IgD-negative memory B cell (primary cell): ENCODE measurements at regions not wholly inside any gene's neighbourhood (a gene's known extent, or its start where the extent isn't known, plus 50 kb on each side); places are given as distances from the start of the nearest gene placed in this dataset.

Experiments
- H3K27ac Mint-ChIP-seq, 3 donors: one replicate each; pipeline ENCODE4 v1.8.0; 2020 to 2022; ENCODE audit warnings: mild to moderate bottlenecking in 3 of 3, mixed read lengths in 3 of 3, moderate library complexity in 1 of 3
- H3K27me3 Mint-ChIP-seq: one replicate; pipeline ENCODE4 v1.8.0; 2021; ENCODE audit warnings: mixed read lengths
- H3K36me3 Mint-ChIP-seq: one replicate; pipeline ENCODE4 v1.8.0; 2020; ENCODE audit warnings: mild to moderate bottlenecking, mixed read lengths
- H3K4me1 Mint-ChIP-seq, 3 donors: one replicate each; pipeline ENCODE4 v1.8.0; 2020 to 2022; ENCODE audit warnings: mixed read lengths in 3 of 3, mild to moderate bottlenecking in 1 of 3
- H3K4me3 Mint-ChIP-seq, 4 donors: one replicate each; pipeline ENCODE4 v1.8.0; 2020 to 2022; ENCODE audit warnings: mild to moderate bottlenecking in 4 of 4, mixed read lengths in 4 of 4, moderate library complexity in 3 of 4
- H3K9me3 Mint-ChIP-seq, 3 donors: one replicate each; pipeline ENCODE4 v1.8.0; 2020 to 2021; ENCODE audit warnings: mixed read lengths in 3 of 3, mild to moderate bottlenecking in 1 of 3

DNA sequence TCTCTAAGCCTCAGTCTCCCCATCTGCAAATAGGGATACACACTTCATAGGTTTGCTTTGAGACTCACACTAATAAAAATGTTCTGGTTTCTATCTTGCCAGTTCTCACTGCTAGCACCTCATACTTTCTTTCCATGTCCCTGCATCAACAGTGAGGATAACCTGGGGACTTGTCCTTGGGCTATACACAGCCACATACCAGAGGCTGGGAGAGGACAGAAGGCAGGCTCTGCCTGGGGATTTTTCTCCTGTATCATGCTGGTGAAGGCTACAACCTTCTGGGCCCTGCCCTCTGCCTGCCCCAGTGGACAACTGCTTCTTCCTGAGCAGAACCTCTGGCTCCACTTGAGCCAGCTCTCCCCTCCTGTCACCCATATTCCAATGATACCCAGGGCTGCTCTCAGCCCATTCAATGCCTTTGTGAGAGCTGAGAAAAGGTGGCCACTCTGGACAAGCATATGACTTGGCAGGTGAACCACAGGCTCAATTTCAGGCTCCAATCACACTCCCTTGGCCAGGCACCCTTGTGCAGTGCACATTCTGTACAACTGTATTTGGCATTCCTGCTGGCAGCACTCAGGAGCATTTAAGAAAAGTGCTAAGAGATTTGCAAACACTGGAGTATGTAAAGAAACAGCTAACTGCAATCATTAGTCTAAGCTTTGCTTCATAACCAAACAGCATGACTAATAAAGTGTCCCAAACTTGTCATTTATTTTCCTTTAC is 135.8 kb upstream of the VRK1 start:
- no peak overlapping the region for H3K4me3 Mint-ChIP-seq
- H3K27ac Mint-ChIP-seq, result no peak overlapping the region
- peaks cover 4 to 6% (median 4%) of the 10 kb centered on the region in 3 donors for H3K9me3 Mint-ChIP-seq
- peaks cover 3% of the 10 kb centered on the region for H3K36me3 Mint-ChIP-seq
- H3K27me3 Mint-ChIP-seq, result peaks cover 11% of the 10 kb centered on the region
- peaks cover 0 to 6% (median 0%) of the 10 kb centered on the region in 3 donors for H3K4me1 Mint-ChIP-seq

DNA sequence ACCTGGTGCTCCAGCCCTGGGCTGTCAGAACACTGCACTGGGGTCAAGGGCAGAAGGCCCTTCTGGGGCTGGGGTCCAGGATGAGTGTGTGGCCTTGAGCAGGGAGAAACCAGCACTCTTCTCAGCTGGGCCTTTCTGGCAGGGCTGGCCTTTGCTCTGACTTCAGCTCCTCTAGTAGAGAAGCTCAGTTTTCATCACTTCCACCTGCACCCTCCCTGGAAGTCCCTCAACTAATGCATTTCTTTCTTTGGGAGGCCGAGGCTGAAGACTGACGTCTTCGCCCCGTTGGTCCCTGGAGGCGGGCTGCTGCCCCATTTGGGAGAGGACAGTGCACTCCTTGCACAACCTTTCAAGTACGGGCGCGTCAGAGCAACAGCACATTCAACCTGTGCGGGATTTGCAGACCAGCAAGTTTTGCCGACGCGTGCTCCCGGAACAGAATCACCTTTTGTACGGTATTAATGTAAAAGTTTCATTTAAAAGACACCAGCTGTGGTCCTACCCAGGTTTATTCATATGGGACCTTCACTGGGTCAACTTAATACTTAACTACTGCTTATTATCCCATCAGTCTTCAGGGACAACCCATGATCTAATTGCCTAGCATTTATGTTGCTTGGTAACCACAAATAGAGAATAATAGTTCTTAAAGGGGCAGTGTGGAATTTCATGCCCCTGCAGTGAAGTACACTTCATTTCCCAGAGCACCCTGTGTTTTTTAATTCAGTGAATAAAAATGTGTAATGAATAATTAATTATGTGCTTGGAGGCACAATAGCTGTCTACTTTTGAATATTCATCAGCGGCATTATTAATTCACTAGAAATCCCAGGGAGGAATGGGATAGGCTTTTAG is 134.8 kb upstream of the VRK1 start:
- H3K9me3 Mint-ChIP-seq, result peaks cover 0 to 2% (median 0%) of the 10 kb centered on the region in 3 donors
- peaks cover 0 to 6% (median 0%) of the 10 kb centered on the region in 3 donors for H3K4me1 Mint-ChIP-seq
- peaks cover 7% of the 10 kb centered on the region for H3K27me3 Mint-ChIP-seq
- H3K4me3 Mint-ChIP-seq, result no peak overlapping the region
- H3K27ac Mint-ChIP-seq, result no peak overlapping the region
- peaks cover 3% of the 10 kb centered on the region for H3K36me3 Mint-ChIP-seq

DNA sequence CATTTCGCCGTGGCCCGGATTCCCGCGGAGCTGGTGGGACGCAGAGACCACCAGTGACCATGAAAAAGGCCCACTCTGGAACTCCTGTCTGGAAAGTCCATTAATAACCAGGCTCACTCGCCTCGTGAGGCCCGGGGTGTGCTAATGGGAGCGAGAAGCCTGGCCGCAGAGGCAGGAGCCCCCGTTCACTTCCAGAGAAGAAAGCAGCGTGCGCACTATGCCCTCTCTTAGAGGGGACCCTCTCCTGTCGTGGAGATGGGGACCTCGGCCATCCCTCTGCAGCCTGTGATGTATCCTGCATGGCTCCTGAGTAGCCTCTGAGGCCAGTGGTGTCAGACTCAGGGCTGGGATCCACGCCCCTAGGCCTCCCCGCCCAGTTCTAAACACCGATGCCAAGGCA is 134.1 kb upstream of the VRK1 start:
- peaks cover 0 to 2% (median 0%) of the 10 kb centered on the region in 3 donors for H3K9me3 Mint-ChIP-seq
- H3K4me1 Mint-ChIP-seq, result peaks cover 0 to 6% (median 0%) of the 10 kb centered on the region in 3 donors
- H3K27ac Mint-ChIP-seq, result no peak overlapping the region
- peaks cover 9% of the 10 kb centered on the region for H3K27me3 Mint-ChIP-seq
- H3K4me3 Mint-ChIP-seq, result no peak overlapping the region
- H3K36me3 Mint-ChIP-seq, result peaks cover 3% of the 10 kb centered on the region

DNA sequence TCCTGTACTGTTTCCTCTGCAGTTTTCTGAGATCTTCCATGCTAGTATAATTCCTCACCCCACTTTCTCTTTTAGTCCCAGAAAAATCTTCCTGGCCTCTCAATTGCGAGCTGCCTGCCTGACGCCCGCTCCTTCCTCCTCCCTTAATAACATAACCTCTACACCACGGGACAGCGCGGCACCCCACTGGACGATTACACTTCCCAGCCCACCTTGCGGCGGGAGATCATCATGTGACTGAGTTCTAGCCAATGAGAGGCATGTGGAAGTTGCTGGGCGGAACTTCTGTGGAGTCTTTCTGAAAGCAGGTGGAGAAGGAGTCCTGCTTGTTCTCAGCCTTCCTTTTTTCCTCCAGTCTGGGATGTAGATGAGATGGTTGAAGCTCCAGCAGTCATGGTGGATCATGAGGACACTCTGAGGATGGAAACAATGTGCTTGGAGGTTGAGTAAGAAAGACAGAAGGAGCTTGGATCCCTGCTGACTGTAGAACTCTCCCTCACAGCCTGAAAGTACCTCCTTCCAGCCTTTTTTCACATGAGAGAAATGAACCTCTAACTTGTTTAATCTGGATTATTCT is 133.6 kb upstream of the VRK1 start:
- H3K9me3 Mint-ChIP-seq, result peaks cover 0 to 2% (median 0%) of the 10 kb centered on the region in 3 donors
- peaks cover 11% of the 10 kb centered on the region for H3K27me3 Mint-ChIP-seq
- H3K4me1 Mint-ChIP-seq, result peaks cover 0 to 6% (median 0%) of the 10 kb centered on the region in 3 donors
- no peak overlapping the region for H3K4me3 Mint-ChIP-seq
- H3K36me3 Mint-ChIP-seq, result peaks cover 3% of the 10 kb centered on the region
- H3K27ac Mint-ChIP-seq, result no peak overlapping the region

DNA sequence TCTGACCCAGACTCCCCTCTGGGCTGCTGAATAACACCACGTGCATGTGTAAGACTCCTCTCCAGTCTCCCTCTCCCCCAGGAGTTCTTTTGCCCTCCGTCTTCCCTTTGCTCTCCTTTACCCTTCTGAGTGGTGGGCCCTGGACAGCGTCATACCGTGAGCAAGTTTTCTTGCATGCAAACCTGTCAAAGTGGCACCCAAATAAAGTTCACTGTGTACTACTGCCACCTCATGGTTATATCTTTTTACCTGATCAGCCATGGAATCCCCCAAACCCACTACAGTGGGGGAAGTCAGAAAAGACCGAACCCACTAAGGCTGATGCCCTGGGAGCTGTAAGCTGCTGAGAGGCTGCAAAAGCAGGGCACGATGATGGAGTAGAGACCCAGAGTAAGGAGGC is 131.1 kb upstream of the VRK1 start:
- Mint-ChIP-seq H3K27ac (no peak overlapping the region), H3K4me1 (no peaks in the 10 kb centered on the region), H3K4me3 (no peak overlapping the region), H3K9me3 (no peaks in the 10 kb centered on the region), H3K36me3 (no peaks in the 10 kb centered on the region), H3K27me3 (peaks cover 10% of the 10 kb centered on the region)

DNA sequence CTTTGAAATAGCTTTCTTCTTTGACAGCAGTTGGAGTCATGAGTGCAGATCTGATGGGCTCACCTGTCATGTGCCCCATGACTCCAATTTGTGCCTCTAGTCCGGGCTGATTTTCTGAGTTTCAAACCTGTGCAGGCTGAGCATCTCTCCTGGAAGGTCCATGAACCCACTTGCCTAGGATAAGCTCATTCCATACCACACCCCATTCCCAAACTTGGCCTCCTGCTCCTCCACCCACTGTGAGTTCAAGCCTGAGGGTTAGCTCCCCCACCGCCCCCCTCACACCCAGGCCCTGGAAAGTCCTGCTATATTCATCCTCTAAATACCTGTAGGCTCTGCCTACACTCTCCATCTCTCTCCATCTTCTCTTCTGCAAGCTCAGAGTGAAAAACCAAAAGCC is 126.8 kb upstream of the VRK1 start:
- Mint-ChIP-seq H3K27ac (no peak overlapping the region), H3K27me3 (peaks cover 9% of the 10 kb centered on the region), H3K36me3 (no peaks in the 10 kb centered on the region), H3K9me3 (peaks cover 0 to 1% (median 0%) of the 10 kb centered on the region in 3 donors), H3K4me3 (no peak overlapping the region), H3K4me1 (no peaks in the 10 kb centered on the region)

DNA sequence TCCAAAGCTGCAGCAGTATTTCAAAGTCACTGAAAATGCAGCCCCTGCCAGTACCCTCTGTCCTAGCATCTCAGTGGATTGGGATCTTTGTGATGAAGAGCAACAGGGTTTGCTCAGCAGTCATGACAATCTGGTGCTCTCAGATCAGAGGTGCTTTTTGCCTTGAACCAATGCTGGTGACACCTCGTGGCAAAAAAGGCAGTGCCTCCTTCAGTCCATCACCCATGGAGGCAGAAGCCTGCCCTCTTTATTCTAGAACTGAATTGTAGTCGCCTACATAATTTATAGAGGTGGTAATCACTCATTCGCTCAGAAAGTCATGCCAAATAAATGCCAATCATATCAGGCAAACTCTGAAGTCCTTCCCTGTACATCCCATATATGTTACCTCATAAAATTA is 126.0 kb upstream of the VRK1 start:
- H3K4me1 Mint-ChIP-seq, result no peaks in the 10 kb centered on the region
- peaks cover 11% of the 10 kb centered on the region for H3K27me3 Mint-ChIP-seq
- no peak overlapping the region for H3K27ac Mint-ChIP-seq
- H3K9me3 Mint-ChIP-seq, result peaks cover 0 to 3% (median 0%) of the 10 kb centered on the region in 3 donors
- H3K36me3 Mint-ChIP-seq, result no peaks in the 10 kb centered on the region
- no peak overlapping the region for H3K4me3 Mint-ChIP-seq

DNA sequence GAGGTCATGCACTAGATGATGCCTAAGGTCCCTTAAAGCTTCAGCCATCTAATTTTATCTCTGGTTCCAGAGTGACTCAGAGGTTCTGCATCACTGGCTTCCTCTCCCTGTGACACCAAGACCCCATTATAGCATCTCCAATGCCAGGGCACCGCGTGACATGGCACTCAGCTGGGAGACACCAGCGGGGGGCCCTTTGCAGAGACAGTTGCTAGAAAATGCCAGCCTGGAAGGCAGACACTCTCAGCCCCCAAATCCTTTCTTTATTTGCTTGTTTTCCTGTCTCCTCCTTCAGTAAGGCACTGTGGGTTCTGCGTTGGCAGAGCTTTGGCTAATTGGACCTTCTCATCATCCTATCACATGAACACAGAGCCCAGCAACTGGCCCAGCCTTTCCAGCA is 123.5 kb upstream of the VRK1 start:
- Mint-ChIP-seq H3K9me3 (peaks cover 0 to 3% (median 0%) of the 10 kb centered on the region in 3 donors), H3K4me1 (no peaks in the 10 kb centered on the region), H3K4me3 (no peak overlapping the region), H3K27ac (peak overlapping the region in 2 of 3 donors; percentile 22 to 47), H3K27me3 (peaks cover 13% of the 10 kb centered on the region), H3K36me3 (no peaks in the 10 kb centered on the region)

DNA sequence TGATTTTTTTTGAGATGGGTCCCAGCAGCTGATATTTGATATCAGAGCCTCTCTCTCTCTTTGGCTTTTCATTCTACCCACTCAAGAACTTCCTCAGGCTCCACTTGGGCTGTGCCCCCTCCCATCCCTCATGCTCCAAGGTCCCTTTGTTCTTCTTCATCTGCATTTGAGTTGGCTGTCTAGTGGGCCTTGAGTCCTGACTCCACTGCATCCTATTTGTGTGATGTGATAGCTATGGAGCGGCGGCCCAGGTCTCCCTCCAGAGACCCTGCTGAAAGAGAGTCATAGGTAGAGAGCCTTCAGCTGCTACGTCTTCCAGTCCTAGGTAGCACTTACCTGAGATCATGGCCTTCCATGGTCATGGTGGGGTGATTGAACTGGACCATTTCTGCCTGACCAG is 123.1 kb upstream of the VRK1 start:
- peaks cover 13% of the 10 kb centered on the region for H3K27me3 Mint-ChIP-seq
- H3K4me3 Mint-ChIP-seq, result no peak overlapping the region
- H3K27ac Mint-ChIP-seq, result peak overlapping the region in 2 of 3 donors; percentile 22 to 47
- H3K9me3 Mint-ChIP-seq, result peaks cover 0 to 3% (median 0%) of the 10 kb centered on the region in 3 donors
- no peaks in the 10 kb centered on the region for H3K36me3 Mint-ChIP-seq
- H3K4me1 Mint-ChIP-seq, result no peaks in the 10 kb centered on the region

DNA sequence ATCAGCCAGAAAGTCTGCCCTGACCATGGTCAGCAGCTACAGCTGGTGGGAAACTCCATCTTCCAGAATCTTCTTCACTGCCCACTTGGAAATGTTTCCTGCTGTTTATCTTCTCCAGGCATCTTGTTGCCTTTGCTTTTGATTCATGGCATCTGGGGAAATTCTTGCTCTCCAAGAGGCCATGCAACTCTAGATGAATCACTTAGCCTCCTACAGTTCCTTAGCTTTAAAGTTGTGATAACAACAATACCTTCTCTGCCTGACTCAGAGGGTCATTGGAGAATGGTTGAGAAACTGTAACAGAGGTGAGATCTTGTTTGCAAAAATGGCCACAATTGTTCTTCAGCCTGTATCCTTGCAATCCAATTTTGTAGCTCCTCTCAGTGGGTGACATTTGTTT is 121.0 kb upstream of the VRK1 start:
- Mint-ChIP-seq H3K36me3 (no peaks in the 10 kb centered on the region), H3K27ac (no peak overlapping the region), H3K4me3 (no peak overlapping the region), H3K4me1 (no peaks in the 10 kb centered on the region), H3K27me3 (peaks cover 10% of the 10 kb centered on the region), H3K9me3 (peaks cover 0 to 3% (median 0%) of the 10 kb centered on the region in 3 donors)

DNA sequence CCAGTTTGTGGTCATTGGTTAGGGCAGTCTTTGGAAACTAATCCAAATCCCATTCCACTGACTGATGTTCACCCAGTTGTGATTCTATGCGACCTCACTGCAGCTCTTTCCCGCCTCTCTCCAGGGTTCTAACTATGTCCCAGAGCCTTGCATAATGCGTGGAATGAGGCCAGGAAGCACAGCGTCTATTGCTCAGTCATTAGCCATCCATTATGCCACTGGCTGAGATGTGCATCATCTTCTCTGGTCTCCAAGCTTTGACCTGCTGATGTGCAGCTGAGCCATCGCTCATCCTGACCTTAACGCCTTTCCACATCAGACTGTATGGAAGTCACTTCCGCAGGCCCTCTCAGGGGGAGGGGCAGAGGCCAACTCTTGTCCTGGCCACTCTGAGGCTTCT is 115.4 kb upstream of the VRK1 start:
- Mint-ChIP-seq H3K27ac (no peak overlapping the region), H3K27me3 (peaks cover 4% of the 10 kb centered on the region), H3K9me3 (peaks cover 0 to 6% (median 0%) of the 10 kb centered on the region in 3 donors), H3K36me3 (no peaks in the 10 kb centered on the region), H3K4me1 (no peaks in the 10 kb centered on the region), H3K4me3 (no peak overlapping the region)

DNA sequence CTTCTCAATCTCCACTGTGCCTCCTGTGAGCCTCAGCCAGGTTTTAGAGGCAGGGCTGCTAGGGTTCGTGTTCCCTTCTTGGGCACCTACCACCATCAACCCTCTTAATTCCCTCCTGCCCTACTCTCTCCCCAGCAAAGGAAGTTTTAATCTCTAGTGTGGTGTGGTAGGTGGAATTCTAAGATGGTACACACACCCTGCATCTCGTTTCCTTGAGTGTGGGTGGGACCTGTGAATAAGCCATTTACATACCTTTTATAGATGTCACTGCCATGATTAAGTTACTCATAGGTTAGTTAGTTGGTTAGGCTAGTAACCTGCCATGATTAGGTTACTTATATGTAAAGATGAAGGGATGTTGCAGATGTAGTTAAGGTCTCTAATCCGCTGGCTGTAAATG is 114.8 kb upstream of the VRK1 start:
- no peaks in the 10 kb centered on the region for H3K4me1 Mint-ChIP-seq
- H3K4me3 Mint-ChIP-seq, result no peak overlapping the region
- no peak overlapping the region for H3K27ac Mint-ChIP-seq
- no peaks in the 10 kb centered on the region for H3K36me3 Mint-ChIP-seq
- H3K9me3 Mint-ChIP-seq, result peaks cover 0 to 6% (median 0%) of the 10 kb centered on the region in 3 donors
- peaks cover 3% of the 10 kb centered on the region for H3K27me3 Mint-ChIP-seq

DNA sequence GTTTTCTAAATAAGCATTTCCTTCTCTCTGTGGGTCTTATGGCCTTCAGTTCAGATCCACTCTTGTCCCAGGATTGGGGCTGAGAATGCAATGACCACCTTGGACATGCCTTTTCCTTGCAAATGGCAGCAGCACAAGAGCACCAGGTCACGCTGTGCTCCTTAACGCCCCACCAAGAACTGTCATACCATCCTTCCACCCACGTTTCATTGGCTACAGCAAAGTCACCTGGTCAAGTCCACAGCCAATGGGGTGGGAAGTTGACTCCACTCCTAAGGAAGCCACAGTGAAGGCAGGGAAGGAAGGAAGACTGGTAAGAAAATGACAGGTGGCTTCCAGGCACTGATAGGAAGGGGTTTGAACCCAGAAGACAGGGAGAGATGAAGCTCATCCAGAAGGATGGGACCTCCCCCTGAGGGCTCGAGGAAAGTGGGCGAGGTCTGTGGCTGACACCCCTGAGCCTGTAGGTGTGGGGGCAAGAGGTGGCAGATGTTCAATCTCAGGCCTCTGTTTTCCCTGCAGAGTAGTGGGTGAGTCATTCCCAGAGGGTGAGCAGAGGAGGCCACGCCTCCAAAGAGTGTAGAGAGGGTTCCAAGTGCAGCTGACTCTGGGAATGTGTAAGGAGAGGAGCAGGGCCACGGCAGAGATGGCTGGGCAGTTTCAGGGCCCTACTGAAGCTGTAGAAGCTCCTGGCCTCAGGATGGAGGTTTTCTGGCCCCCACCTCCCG is 113.5 kb upstream of the VRK1 start:
- H3K27me3 Mint-ChIP-seq, result peaks cover 3% of the 10 kb centered on the region

DNA sequence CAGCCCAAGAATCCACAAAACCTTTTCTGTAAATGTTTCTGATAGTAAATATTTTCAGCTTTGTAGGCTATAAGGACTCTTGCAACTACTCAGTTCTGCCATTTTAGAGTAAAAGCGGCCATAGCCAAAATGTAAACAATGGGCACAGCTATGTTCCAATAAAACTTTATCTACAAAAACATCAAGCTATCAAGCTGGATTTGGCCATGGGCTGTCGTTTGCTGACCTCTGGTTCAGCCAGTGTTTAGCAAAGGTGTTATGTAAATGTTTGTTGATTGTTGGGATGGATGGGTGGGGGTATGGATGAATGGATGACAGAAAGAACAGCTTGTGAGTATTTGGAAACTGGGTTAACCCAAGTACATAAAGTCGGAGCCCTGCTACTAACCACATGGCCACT is 111.1 kb upstream of the VRK1 start:
- Mint-ChIP-seq H3K27me3 (peaks cover 3% of the 10 kb centered on the region), H3K4me3 (no peak overlapping the region), H3K9me3 (peaks cover 0 to 6% (median 0%) of the 10 kb centered on the region in 3 donors), H3K36me3 (no peaks in the 10 kb centered on the region), H3K4me1 (no peaks in the 10 kb centered on the region), H3K27ac (no peak overlapping the region)

More for the DNA sequence above, 113.5 kb upstream of the VRK1 start:
- Mint-ChIP-seq H3K4me3 (no peak overlapping the region), H3K27ac (no peak overlapping the region), H3K9me3 (peaks cover 0 to 6% (median 0%) of the 10 kb centered on the region in 3 donors), H3K36me3 (no peaks in the 10 kb centered on the region), H3K4me1 (no peaks in the 10 kb centered on the region)

DNA sequence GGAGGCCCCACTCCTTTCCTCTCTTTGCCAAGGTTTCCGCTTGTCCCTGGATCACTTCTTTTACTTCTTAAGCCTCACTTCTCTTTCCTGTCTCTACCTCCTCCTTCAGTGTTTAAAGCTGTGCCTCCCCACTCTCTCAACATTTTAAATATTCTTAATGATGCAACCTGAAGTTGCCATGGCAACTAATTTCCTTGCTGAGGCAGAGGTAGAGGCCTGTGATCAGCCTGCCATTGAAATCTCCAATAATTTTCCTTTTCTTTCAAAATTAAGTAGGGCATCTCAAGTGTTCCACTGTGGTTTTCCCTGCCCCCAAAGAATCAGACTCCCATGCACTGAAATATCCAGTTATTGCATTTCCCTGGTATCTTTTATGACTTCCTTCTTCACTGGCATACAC is 108.6 kb upstream of the VRK1 start:
- H3K4me1 Mint-ChIP-seq, result no peaks in the 10 kb centered on the region
- no peak overlapping the region for H3K4me3 Mint-ChIP-seq
- H3K27ac Mint-ChIP-seq, result no peak overlapping the region
- peaks cover 2% of the 10 kb centered on the region for H3K36me3 Mint-ChIP-seq
- peaks cover 0 to 2% (median 0%) of the 10 kb centered on the region in 3 donors for H3K9me3 Mint-ChIP-seq
- peaks cover under 1% of the 10 kb centered on the region for H3K27me3 Mint-ChIP-seq
